A549 (cell line): ENCODE measurements at regions not wholly inside any gene's neighbourhood (a gene's known extent, or its start where the extent isn't known, plus 50 kb on each side); places are given as distances from the start of the nearest gene placed in this dataset.

Source experiments
- ATAC-seq, 2 experiments: fragments of 200-7000 bp in 1 of 2; fragments of >200 bp in 1 of 2; cut with Nextera tagmentation in 1 of 2; cut with Tn5 transposase in 1 of 2; 3 replicates each; pipeline versions ENCODE4 v1.8.0 to v1.9.1; 2018 to 2020; ENCODE audit warnings: mild to moderate bottlenecking in 1 of 2, moderate library complexity in 1 of 2
- CTCF ChIA-PET: fragments of 300-600 bp; sonication (Branson Sonifier 250); formaldehyde crosslinking; extraction: SDS; loops from one replicate; lab custom pipeline; 2021; ENCODE audit warnings: antibody characterized with exemption, inconsistent platforms; lab: Yijun Ruan, JAX
- POLR2A ChIA-PET: fragments of 350-600 bp; formaldehyde crosslinking; extraction: SDS; loops from one replicate; lab custom pipeline; 2021; ENCODE audit warnings: antibody characterized with exemption, inconsistent platforms; lab: Yijun Ruan, JAX
- DNase-seq, 2 experiments: peaks; one replicate each; pipeline versions ENCODE4 v3.0.0 to v3.0.0-alpha.2; 2011 to 2016; ENCODE audit warnings: low read depth in 1 of 2, low spot score in 1 of 2
- FAIRE-seq: peaks from 2 replicates; lab custom pipeline; 2011; peaks lifted over from hg19 to GRCh38; lab: Jason Lieb, UNC
- H3K27ac ChIP-seq, 2 experiments: fragments of >200 bp; sonication (Bioruptor Twin); formaldehyde crosslinking; 3 replicates each; pipeline ENCODE4 v1.5.1; 2016 to 2017
- H3K4me1 ChIP-seq: fragments of >200 bp; sonication (Bioruptor Twin); formaldehyde crosslinking; 3 replicates; pipeline ENCODE4 v1.6.1; 2016
- H3K4me2 ChIP-seq: fragments of >200 bp; sonication (Bioruptor Twin); formaldehyde crosslinking; 3 replicates; pipeline ENCODE4 v1.6.1; 2016
- H3K4me3 ChIP-seq: fragments of >200 bp; sonication (Bioruptor Twin); formaldehyde crosslinking; 3 replicates; pipeline ENCODE4 v1.5.1; 2016
- H3K9me3 ChIP-seq: fragments of >200 bp; sonication (Bioruptor Twin); formaldehyde crosslinking; 3 replicates; pipeline ENCODE4 v1.6.1; 2016
- CEBPB ChIP-seq, 2 experiments: fragments of >200 bp in 1 of 2; sonication (Bioruptor Twin) in 1 of 2; formaldehyde crosslinking in 1 of 2; IDR thresholded peaks; 2 replicates each; pipeline ENCODE4 v1.6.1; 2012 to 2016
- ELK1 ChIP-seq: fragments of 150-350 bp; IDR thresholded peaks from 2 replicates; pipeline ENCODE4 v1.6.1; 2014; ENCODE audit warnings: low read depth, mild to moderate bottlenecking, low read length
- EP300 ChIP-seq, 2 experiments: fragments of >200 bp; sonication (Bioruptor Twin); formaldehyde crosslinking; IDR thresholded peaks; 2 replicates in 1 of 2; 3 replicates in 1 of 2; pipeline ENCODE4 v1.6.1; 2016 to 2017
- HDAC2 ChIP-seq: fragments of 200-600 bp; sonication (generic); IDR thresholded peaks from 2 replicates; pipeline ENCODE4 v1.6.1; 2016
- HOXB5 ChIP-seq: fragments of 250-450 bp; sonication (Bioruptor Pico); IDR thresholded peaks from 2 replicates; pipeline ENCODE4 v1.5.0; 2020; ENCODE audit warnings: mild to moderate bottlenecking, moderate library complexity
- JUNB ChIP-seq: fragments of >200 bp; sonication (Bioruptor Twin); formaldehyde crosslinking; IDR thresholded peaks from 2 replicates; pipeline ENCODE4 v1.6.1; 2016
- MAZ ChIP-seq: fragments of 150-350 bp; IDR thresholded peaks from 2 replicates; pipeline ENCODE4 v1.6.1; 2014; ENCODE audit warnings: antibody characterized with exemption, low read depth, low read length, borderline replicate concordance
- NFE2L2 ChIP-seq: fragments of 150-350 bp; conservative IDR thresholded peaks from 2 replicates; pipeline ENCODE4 v1.6.1; 2014; ENCODE audit warnings: low read length
- NPAS2 ChIP-seq: fragments of 250-450 bp; sonication (Bioruptor Pico); IDR thresholded peaks from 2 replicates; pipeline ENCODE4 v1.8.0; 2022; ENCODE audit warnings: mild to moderate bottlenecking, moderate library complexity, borderline replicate concordance
- POLR2AphosphoS2 ChIP-seq: conservative IDR thresholded peaks from 2 replicates; pipeline ENCODE4 v1.6.1; 2012; ENCODE audit warnings: low read length, improper control_type of control experiment, inconsistent platforms
- RNF2 ChIP-seq: fragments of 200-600 bp; sonication (generic); IDR thresholded peaks from 2 replicates; pipeline ENCODE4 v1.6.1; 2016; ENCODE audit warnings: low read depth, mild to moderate bottlenecking, antibody characterized with exemption, moderate library complexity, borderline replicate concordance
- SMC3 ChIP-seq: fragments of >200 bp; sonication (Bioruptor Twin); formaldehyde crosslinking; IDR thresholded peaks from 3 replicates; pipeline ENCODE4 v1.6.1; 2018; ENCODE audit warnings: inconsistent platforms
- ZNF302 ChIP-seq: fragments of 250-450 bp; sonication (Bioruptor Pico); IDR thresholded peaks from 2 replicates; pipeline ENCODE4 v1.9.0; 2021; ENCODE audit warnings: inconsistent platforms, mild to moderate bottlenecking, moderate library complexity
- WGBS: methylation state at CpG from one replicate; pipeline ENCODE4 v1.1.6; 2017; ENCODE audit errors: missing lambda C conversion rate; 5-methylcytosine and 5-hydroxymethylcytosine counted together
- TF ChIP-seq, protein P1 (sequence below): IDR thresholded peaks from 2 replicates; pipeline ENCODE4 v1.6.1; 2012
- TF ChIP-seq, protein P2 (sequence below): fragments of 200-600 bp; sonication (generic); IDR thresholded peaks from 2 replicates; pipeline ENCODE4 v1.6.1; 2016; ENCODE audit warnings: antibody characterized with exemption, mild to moderate bottlenecking, moderate library complexity

DNA sequence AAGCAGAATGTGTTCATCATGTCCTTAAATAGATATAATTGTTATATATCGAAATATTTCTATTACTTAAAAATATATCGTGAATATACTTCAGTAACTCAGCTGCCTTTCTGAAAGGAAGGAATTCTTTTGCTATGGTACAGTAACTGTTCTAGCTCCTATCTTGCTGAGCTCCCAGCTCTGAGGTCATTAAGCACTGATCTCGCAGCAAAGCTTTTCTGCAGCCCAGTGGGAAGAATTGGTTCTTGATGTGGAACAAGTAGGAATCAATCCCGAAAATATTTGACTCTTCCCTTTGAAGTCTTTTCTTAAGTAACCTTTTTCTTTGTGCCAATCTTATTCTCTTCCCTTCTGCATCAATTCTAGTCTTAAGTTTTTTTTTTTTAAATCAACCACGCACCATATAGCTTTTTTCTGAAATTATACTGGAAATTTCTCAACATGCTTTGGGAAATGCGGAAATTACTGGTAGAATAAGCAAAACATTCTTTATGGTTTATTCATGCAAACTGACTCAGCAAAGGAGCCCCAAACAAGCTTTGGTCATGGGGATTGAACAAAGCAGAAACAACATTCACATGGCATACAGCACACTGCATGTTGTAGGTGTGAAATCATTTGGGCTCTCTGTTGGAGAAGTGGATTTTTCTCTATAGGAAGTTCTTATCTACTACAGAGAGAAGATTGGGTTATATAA is 428.9 kb upstream of the GNPDA2 start:
- Histone ChIP-seq H3K4me1 (no peaks in the 10 kb centered on the region), H3K27ac (no peak overlapping the region), H3K4me3 (no peak overlapping the region), H3K4me2 (no peak overlapping the region), H3K9me3 (no peaks in the 10 kb centered on the region)
- TF ChIP-seq MAZ (no peak), HOXB5 (CRISPR knock-in tag) (no peak), NFE2L2 (no peak), RNF2 (no peak), HDAC2 (no peak), NPAS2 (no peak)
- TF ChIP-seq, protein P1, sequence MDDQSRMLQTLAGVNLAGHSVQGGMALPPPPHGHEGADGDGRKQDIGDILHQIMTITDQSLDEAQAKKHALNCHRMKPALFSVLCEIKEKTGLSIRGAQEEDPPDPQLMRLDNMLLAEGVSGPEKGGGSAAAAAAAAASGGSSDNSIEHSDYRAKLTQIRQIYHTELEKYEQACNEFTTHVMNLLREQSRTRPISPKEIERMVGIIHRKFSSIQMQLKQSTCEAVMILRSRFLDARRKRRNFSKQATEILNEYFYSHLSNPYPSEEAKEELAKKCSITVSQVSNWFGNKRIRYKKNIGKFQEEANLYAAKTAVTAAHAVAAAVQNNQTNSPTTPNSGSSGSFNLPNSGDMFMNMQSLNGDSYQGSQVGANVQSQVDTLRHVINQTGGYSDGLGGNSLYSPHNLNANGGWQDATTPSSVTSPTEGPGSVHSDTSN, result no peak
- TF ChIP-seq, protein P2, sequence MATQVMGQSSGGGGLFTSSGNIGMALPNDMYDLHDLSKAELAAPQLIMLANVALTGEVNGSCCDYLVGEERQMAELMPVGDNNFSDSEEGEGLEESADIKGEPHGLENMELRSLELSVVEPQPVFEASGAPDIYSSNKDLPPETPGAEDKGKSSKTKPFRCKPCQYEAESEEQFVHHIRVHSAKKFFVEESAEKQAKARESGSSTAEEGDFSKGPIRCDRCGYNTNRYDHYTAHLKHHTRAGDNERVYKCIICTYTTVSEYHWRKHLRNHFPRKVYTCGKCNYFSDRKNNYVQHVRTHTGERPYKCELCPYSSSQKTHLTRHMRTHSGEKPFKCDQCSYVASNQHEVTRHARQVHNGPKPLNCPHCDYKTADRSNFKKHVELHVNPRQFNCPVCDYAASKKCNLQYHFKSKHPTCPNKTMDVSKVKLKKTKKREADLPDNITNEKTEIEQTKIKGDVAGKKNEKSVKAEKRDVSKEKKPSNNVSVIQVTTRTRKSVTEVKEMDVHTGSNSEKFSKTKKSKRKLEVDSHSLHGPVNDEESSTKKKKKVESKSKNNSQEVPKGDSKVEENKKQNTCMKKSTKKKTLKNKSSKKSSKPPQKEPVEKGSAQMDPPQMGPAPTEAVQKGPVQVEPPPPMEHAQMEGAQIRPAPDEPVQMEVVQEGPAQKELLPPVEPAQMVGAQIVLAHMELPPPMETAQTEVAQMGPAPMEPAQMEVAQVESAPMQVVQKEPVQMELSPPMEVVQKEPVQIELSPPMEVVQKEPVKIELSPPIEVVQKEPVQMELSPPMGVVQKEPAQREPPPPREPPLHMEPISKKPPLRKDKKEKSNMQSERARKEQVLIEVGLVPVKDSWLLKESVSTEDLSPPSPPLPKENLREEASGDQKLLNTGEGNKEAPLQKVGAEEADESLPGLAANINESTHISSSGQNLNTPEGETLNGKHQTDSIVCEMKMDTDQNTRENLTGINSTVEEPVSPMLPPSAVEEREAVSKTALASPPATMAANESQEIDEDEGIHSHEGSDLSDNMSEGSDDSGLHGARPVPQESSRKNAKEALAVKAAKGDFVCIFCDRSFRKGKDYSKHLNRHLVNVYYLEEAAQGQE, result no peak
- CTCF ChIA-PET, result interaction anchor here (0.7 kb wide), 1 partner anchor 336 kb away, joined by 3 read pairs; no protein-coding TSS in a partner anchor
- POLR2A ChIA-PET, result no interaction called here
- DNase-seq (no peak), FAIRE-seq (no peak), ATAC-seq (no peak)
- WGBS, result 1% methylated on average over 6 of the region's 6 CpGs

GRCh38 chr4:45147866-45148265 is 421.5 kb upstream of the GNPDA2 start:
- H3K27ac ChIP-seq, result no peak overlapping the region
- 0% methylated on average over 1 of the region's 1 CpG for WGBS
- H3K4me3 ChIP-seq, result no peak overlapping the region
- ChIA-PET POLR2A (no interaction called here), CTCF (no interaction called here)
- no peaks in the 10 kb centered on the region for H3K9me3 ChIP-seq
- DNase-seq (no peak), ATAC-seq (no peak), FAIRE-seq (no peak)
- no peaks in the 10 kb centered on the region for H3K4me1 ChIP-seq
- H3K4me2 ChIP-seq, result no peak overlapping the region
- TF ChIP-seq JUNB (no peak), ELK1 (no peak), CEBPB (IDR thresholded peaks at IDR 0.05) (no peak), ZNF302 (no peak), POLR2AphosphoS2 (no peak), EP300 (IDR thresholded peaks at IDR 0.05) (no peak), SMC3 (no peak)
- TF ChIP-seq, protein P1, result no peak
- TF ChIP-seq, protein P2, result no peak
